ENCODE measurements at regions not wholly inside any gene's neighbourhood (a gene's known extent, or its start where the extent isn't known, plus 50 kb on each side); places are given as distances from the start of the nearest gene placed in this dataset.
"Not testable (repeated sequence)": the region's sequence is repeated elsewhere in the genome, so short reads cannot be mapped to it uniquely, and the experiment has no call there.

DNA sequence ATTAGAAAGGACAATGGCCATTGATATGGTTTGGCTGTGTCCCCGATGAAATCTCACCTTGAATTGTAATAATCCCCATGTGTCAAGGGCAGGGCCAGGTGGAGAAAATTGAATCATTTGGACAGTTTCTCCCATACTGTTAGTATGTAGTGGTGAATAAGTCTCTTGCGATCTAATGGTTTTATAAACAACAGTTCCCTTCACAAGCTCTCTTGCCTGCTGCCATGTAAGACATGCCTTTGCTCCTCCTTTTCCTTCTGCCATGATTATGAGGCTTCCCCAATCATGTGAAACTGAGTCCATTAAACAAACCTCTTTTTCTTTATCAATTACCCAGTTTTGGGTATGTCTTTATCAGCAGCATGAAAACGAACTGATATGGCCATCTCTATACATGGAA is 302.7 kb downstream of the SFMBT2 start:
- DNase-seq (ENCODE audit: low read depth), result no peak

DNA sequence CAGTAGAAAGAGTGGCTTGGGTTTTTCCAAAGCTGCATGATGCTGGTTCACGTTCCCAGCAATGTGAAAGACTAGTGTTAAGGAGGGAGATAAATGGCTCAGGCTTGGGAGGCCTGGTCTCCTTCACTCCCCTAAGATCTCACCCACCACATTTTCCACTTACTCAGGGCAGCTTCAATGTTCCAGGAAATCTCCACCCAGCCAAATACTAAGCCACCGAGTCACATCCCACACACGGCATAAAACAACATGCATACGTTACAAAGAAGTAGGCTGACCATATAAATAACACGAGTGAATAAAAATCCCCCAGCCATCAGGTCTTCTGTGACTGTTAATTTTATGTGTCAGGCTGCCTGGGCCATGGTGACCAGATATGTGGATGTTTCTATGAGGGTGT is 303.5 kb downstream of the SFMBT2 start:
- DNase-seq (ENCODE audit: low read depth), result peak; percentile 11

DNA sequence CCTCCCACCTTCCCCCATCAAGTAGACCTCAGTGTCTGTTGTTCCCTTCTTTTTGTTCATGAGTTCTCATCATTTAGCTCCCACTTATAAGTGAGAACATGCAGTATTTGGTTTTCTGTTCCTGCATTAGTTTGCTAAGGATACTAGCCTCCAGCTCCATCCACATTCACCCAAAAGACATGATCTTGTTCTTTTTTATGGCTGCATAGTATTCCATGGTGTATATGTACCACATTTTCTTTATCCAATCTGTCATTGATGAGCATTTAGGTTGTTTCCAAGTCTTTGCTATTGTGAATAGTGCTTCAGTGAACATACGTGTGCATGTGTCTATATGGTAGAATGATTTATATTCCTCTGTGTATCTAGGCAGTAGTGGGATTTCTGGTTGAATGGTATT is 306.5 kb downstream of the SFMBT2 start:
- not testable (repeated sequence) for DNase-seq (ENCODE audit: low read depth)

DNA sequence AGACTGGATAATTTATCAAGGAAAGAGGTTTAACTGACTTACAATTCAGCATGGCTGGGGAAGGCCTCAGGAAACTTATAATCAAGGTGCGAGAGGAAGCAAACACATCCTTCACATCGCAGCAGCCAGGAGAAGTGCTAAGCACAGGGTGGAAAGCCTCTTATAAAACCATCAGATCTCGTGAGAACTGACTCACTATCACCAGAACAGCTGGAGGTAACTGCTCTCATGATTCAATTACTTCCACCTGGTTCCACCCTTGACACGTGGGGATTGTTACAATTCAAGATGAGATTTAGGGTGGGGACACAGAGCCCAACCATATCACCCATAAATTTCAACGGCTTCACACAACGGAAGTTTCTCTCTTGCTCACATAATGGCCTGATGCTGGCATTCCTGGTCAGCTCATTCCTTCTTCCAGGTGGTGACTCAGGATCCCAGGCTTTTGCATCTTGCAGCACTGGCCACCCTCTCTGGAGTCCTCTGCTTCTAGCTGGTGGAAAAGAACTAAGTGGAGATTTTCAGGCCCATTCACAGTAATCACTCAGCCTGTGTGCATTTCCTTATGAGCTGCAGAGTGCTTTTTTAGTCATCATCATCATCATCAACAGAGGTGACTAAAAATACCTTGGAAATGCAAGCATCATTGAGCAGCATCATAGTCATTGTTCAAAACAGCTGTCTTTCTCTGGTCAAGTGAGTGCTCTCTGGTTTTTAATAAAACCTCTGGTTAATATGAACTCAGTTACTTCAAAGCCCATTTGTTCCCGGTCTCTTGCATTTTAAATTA is 308.1 kb downstream of the SFMBT2 start:
- no peak for DNase-seq (ENCODE audit: low read depth)

DNA sequence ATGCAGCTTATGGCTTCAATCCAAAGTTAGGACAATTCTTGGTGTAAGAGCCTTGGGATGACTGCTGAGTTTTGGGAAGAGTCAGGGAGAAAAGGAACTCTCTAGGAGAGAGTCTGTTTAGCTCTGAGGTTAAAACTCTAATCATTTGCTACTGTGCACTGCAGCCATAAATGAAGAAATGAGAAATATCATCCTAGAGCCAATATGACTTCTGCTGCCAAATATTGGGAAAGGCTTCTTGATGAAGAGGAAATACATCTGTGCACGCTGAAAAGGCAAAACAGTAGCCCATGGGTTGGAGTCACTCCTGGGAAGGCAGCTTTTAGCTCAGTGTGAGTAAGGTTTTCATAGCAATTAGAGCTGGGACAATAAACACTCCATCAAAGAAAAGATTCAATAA is 308.8 kb downstream of the SFMBT2 start:
- DNase-seq (ENCODE audit: low read depth), result no peak

DNA sequence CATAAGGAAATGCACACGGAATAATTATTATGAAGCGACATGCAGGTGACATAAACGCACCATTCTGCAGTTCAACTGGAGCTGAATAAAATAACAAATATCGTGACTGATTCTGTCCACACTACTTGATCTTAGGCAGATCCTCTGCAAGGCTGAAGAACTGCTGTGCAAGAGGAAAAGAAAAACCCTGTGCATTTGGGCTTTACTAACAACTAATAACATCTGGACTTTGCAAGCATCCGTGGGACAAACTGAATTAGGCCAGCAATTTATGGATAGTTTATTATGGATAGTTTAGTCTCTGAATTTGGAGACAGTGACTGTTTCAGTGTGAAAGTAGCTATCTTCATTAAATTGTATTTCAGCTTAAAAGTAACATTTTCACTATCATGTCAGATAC is 309.4 kb downstream of the SFMBT2 start:
- DNase-seq (ENCODE audit: low read depth), result no peak

DNA sequence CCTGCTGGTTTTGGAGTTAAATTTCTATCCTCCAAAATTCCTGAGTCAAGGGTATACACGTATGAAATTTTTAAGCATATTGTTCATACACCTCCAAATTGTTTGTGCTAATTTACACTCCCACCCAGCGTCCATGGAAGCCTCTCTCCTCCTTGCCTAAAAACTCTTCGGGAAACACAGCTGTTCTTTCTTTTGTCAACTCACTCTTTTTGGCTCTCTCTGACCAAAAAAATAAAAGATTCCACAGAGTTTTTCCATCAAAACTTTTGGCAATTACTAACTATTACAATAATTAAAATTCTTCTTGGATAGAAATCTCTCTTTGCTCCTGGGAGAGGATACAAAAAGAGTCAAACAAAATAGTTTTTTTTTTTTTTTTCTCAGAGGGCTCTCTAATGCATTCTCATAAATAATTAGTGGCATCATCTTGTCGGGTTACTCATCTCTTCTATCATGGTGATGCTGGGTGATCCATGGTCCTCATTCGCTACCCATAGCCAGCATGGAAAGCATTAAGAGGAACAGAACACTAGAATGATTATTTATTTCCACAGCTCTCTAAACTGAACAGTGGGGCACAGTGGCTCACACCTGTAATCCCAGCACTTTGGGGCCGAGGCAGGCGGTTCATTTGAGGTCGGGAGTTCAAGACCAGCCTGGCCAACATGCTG is 310.7 kb downstream of the SFMBT2 start:
- DNase-seq (ENCODE audit: low read depth), result no peak

DNA sequence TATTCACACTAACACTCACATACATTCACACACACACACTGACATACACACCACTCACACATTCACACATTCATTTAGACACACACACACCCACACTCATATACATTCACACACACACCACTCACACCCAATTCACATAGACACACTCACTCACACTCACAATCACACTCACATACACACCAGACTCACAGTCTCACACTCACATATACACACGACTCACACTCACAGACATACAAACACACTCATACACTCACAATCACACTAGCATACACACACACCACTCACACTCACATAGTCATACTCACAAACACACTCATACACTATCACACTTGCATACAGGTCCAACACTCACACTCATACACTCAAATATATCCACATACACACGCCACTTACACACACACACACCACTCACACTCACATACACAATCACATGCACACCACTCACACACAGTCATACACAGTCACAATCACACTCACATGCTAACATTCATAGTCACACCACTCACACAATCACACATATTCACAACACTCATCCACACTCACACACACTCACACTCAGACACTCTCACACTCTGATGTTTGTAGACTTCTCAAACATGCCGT is 312.6 kb downstream of the SFMBT2 start:
- no peak for DNase-seq (ENCODE audit: low read depth)

DNA sequence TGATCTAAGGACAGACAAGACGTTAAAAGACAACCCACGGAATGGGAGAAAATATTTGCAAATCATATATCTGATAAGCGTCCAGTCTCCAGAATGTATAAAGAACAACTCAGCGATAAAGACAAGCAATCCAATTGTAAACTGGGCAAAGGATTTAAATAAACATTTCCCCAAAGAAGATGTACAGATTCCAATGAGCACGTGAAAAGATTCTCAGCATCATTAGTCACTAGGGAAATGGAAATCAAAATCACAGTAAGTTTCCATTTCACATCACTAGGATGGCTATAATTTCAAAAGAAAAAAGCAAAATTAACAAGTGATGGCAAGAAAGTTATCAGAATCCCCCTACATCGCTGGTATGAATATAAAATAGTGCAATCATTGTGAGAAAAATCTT is 316.1 kb downstream of the SFMBT2 start:
- no peak for DNase-seq (ENCODE audit: low read depth)

DNA sequence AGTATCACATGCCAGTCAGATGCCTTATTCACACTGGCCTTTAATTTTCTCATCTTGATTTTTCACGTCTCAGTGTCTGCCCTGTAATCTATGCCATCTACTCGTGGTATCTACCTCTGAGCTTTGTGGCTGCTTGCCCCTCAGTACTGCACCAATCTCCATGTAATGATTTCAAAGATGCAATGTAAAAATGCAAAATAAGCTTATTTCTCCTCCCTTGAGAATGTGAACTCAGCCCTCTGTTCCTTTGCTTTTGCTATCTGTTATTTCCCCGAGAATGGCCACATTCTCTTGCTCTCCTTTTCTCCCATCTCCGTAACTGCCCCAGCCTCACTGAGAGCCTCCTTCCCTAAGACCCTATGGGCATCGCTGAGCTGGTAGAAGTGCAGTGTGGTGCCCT is 317.5 kb downstream of the SFMBT2 start:
- DNase-seq (ENCODE audit: low read depth), result no peak

DNA sequence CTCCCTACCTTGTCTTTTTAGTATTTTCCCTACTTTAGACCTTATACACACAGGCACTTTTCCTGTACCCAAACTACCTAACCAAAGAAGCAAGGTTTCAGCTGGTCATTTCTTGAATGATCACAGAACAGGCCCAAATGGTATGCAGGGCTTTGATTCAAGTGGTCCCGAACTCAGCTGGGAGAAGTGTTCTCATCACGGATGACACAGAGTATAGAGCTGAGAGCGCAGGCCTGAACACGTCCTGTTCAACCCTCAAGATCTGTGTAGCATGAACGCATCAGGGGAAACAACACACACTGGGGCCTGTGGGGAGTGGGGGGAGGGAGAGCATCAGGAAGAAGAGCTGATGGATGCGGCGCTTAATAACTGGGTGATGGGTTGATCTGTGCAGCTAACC is 318.2 kb downstream of the SFMBT2 start:
- no peak for DNase-seq (ENCODE audit: low read depth)

DNA sequence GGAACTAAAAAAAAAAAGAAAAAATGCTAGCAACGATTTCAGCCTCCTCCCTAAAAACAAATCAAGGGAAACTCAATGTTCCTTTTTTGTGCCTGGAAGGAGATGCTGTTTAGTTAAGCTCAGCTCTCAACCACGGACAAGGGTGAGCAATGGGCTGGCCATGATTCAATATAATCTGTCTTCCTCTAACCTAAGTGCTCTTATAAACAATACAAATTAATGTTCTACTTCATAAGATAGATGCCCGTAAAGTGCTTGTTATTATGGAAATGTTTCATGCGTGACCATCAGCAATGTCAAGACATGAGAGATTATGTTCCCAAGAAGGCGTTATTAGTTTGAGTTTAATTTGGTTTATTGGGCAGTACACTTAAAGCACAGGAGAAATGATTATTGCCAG is 320.3 kb downstream of the SFMBT2 start:
- no peak for DNase-seq (ENCODE audit: low read depth)

DNA sequence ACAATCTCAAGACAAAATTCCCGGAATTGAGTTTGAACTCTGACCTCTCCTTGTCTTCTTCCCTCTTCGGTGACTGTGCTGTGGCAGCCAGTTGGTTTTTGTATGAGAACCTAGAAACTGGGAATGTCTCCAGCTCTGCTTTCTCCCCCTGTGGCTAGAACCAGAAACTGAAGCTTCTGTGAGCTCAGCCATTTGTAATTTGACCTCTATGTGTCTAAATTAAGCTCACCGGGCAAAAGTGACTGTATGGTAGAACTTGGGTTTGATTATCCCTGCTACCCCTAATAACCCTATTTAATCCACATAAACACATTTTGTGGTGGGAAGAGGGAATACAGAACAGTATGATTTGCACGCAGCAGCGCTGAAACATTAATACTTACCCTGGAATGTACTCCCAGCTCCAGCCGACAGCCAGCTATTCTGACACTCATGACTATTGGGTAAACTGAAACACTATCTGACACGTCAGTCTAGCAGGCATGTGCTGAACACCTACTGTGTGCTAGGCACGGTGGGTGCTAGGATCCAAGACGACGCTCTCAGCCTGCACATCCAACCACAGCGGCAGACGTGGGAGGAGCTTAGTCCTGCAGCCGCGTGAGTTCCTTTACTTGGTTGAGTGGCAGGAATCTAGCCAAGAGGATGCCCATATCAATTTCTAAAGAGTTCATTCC is 324.8 kb downstream of the SFMBT2 start:
- no peak for DNase-seq (ENCODE audit: low read depth)

DNA sequence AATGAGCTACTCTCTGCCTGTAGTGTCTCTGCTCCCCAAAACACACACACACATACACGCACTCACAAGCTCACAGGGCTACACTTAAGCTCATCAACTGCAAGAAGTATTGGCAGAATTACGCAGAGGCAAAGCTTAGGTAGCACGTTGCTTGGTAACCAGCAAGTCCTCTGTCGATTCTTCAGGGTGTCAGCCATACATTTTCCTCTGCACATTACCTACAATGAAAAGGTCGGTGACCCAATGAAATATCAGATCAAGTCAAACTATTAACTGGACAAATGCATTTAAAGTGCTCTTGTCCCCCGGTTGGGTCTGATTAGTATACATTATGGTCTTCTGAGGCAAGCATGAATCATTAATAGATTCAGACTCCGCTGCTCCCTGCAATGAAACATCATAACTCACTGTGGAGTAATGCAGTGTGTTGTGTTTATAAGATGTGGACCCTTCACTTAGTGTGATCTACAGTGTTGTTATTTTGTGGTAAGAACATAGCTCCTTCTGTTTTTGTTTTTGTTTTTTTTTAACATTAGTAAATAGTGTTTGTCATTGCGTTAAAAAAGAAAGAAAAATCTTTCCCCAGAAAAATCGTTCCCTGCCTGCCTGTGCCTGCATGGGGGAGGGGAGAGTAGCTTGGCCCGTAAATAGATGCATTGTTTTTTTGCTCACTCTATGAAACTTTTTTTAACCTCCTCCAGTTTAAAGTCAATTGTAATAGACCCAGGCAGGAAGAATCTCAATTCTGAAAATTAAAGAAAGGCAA is 325.5 kb downstream of the SFMBT2 start:
- DNase-seq (ENCODE audit: low read depth), result no peak

DNA sequence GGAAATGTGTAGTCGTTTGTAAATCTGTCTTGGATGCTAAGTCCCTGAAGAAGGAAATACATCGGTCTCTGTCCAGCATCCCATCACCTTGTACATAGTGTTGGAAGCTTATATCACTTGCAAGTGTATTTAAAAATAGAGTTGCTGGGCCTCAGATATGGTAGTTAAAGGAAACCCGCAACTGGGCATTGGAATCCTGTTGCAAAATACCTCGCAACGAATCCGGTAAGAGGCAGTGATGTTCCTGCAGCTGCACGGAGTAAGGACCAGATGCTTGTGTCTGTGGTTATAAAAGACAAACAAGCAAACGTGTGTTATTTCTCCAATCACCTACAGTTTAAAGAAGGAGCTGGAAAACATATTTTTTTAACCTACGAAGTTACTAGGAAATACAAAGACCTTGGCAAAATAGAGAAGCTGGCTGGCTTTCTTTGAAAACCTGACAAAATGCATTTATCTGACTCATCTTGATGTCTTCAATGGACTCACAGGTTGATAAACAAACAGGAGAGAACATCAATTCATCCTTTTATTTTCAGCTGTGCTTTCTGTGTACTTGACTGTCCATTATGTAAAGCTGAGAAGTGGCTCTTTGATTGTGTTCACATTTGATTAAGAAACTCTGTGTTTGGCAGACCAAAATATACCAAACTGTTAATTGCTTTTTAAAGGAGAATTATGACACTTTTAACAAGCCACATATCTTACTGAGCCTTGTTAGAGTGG is 326.4 kb downstream of the SFMBT2 start:
- no peak for DNase-seq (ENCODE audit: low read depth)

DNA sequence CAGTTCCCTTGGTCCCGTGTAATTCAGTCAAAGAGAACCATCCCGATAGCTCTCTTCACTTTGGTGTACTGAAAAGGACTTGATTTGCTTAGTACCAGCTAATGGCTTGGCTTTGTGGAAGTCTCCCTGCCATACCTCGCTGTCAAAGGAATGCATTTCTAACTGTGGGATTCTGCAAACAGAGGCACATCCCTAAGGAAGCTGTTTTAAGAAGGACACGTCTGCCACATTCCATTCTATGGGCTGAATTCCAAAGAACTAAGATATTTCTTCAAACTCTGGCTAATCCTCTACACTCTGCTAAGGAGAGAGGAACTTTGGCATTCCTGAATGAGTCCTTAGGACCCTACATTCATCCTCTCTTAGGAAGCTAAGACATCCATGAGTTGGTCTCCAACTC is 327.9 kb downstream of the SFMBT2 start:
- no peak for DNase-seq (ENCODE audit: low read depth)

DNA sequence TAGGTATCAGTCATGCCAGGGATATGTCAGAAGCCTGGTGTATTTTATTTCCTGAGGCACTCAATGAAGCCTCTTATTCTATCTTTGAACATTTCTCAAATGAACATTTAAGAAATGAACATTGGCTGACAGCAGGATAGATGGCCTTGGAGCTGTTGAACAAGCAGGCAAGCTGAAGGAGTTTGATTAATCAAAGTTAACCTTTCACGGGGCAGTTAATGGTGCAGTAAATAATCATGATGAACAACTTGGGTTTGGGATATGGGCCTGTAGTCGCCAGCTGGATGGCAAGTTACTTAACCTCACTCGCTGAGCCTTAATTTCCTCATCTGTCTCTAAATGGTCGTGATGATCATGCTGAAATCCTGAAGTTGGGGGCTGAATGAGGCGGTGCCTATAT is 333.0 kb downstream of the SFMBT2 start:
- DNase-seq (ENCODE audit: low read depth), result no peak

DNA sequence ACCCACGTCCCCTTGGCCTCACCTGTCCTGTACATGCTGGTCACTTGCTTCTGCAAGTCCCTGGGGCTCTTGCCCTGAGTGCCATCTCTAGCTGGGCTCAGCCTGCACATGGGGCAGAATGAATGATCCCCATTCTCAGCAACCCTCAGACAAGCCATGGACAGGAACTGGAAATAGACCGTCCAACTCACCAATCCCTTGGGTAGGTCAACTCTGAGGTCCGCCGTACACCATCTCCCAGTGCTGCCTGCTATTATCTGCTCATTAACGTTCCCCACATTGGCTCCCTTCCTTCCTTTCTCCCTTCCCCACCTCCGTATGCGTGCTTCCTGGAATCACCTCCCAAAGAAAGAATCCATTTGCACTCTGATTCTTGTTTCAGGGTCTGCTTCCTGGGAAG is 335.0 kb downstream of the SFMBT2 start:
- no peak for DNase-seq (ENCODE audit: low read depth)

DNA sequence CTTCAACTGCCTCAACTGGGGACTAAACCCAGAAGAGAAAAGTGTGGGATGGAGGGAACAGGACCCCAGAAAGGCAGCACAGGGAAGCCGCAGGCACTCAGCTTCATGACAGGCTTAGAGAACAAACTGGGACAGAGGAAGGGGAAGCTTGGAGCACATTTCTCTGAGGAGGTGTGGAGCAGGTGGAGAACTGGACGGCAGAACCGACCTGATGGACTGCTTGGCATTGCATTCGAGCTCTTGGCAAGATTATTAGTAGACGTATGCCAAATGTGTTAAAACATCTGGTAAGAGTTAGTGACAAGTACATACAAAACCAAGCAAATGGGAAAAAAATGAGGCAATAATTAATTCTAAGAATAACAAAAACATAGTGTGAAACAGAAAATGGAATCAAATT is 335.7 kb downstream of the SFMBT2 start:
- DNase-seq (ENCODE audit: low read depth), result no peak

DNA sequence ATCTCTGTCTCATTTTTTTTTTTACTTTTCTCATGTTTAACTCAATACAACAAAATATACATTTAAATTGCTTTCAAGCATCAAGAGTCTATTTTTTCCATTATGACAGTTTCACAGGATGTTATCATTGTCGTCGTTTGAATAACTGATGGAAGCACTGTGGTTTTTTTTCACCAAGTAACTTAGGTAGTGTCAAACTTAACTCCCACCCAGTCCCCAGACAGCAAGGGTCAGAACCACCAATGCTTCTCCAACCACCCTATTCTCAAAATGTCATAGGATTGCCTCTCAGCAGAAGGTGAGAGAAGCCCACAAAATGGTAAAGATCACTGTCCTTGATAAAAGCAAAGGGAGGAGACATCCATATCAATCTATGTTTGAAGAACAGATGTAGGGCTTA is 339.4 kb downstream of the SFMBT2 start:
- DNase-seq (ENCODE audit: low read depth), result no peak

DNA sequence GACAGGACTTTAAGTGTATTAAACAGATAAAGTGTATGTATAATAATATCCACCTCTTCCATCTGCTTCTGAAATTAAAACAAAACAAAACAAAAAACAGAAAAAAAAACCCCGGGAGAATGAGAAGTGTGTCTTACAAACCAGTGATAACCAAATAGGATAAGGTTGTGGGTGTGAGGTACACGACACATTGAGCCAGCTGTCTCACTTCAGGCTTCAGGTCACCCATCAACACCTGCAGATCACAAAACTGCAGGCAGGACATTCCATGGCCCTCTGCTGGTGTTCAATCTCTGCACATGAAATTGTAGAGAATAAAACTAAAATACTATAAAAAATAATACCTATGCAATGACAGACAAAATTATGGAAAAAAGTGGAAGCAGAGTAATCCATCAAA is 339.9 kb downstream of the SFMBT2 start:
- no peak for DNase-seq (ENCODE audit: low read depth)

DNA sequence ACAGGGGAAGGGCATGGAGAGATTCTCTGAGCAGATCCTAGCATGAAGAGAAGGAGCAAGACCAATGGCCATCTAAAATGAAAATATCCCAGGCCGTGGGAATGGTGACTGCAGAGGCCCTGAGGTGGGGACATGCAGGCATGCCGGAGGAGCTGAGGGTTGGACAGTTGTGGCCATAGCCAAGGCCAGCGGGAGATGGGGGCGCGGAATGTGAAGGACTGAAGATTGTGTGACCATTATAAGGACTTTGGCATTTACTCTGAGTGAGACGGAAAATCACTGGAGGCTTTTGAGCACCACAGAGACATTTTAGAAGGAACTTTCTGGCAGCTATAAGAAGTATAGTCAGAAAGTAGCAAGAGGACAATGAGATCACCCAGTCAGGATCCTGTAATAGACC is 341.1 kb downstream of the SFMBT2 start:
- no peak for DNase-seq (ENCODE audit: low read depth)
